ENCODE measurements at regions not wholly inside any gene's neighbourhood (a gene's known extent, or its start where the extent isn't known, plus 50 kb on each side); places are given as distances from the start of the nearest gene placed in this dataset.

- TF ChIP-seq BRCA1 (IDR thresholded peaks at IDR 0.05; ENCODE audit: low read depth, low read length) (no peak), SP1 (IDR thresholded peaks at IDR 0.05; ENCODE audit: low read depth, low read length) (no peak), GABPA (IDR thresholded peaks at IDR 0.05; ENCODE audit: borderline replicate concordance, insufficient read depth, low read length) (no peak), SIX5 (IDR thresholded peaks at IDR 0.05; ENCODE audit: low read depth, low read length) (no peak), KDM4A (IDR thresholded peaks at IDR 0.05; ENCODE audit: low read depth, low read length, severe bottlenecking) (no peak), TAF7 (optimal IDR thresholded peaks at IDR 0.05; ENCODE audit: borderline replicate concordance, low read depth, low read length) (no peak)
These were observed 612.2 kb downstream of the IQCM start (continued) for GRCh38 chr4:149203256-149204001.

Measured in H1 (cell line).